H9 (cell line): ENCODE measurements at regions not wholly inside any gene's neighbourhood (a gene's known extent, or its start where the extent isn't known, plus 50 kb on each side); places are given as distances from the start of the nearest gene placed in this dataset.
"Not testable (repeated sequence)": the region's sequence is repeated elsewhere in the genome, so short reads cannot be mapped to it uniquely, and the experiment has no call there.

Experiments used
- DNase-seq: peaks from one replicate; pipeline ENCODE4 v3.0.0-alpha.2; 2017
- H2AFZ ChIP-seq: one replicate; pipeline ENCODE4 v1.6.1; 2013; ENCODE audit warnings: mild to moderate bottlenecking, low read length, control low read depth, moderate library complexity
- H2AK5ac ChIP-seq: 2 replicates; pipeline ENCODE4 v1.6.1; 2013; ENCODE audit warnings: low read length, control low read depth, mixed read lengths; ENCODE audit not compliant: insufficient read length
- H2BK120ac ChIP-seq: one replicate; pipeline ENCODE4 v1.6.1; 2013; ENCODE audit warnings: low read depth, mild to moderate bottlenecking, low read length, control low read depth, inconsistent platforms; ENCODE audit not compliant: poor library complexity, severe bottlenecking
- H2BK12ac ChIP-seq: 2 replicates; pipeline ENCODE4 v1.6.1; 2013; ENCODE audit warnings: low read length, control low read depth, mixed read lengths, low read depth; ENCODE audit not compliant: insufficient read length
- H2BK15ac ChIP-seq: 2 replicates; pipeline ENCODE4 v1.6.1; 2013; ENCODE audit warnings: low read depth, low read length, control low read depth
- H2BK20ac ChIP-seq: one replicate; pipeline ENCODE4 v1.6.1; 2013; ENCODE audit warnings: low read depth, mild to moderate bottlenecking, low read length, control low read depth, inconsistent platforms; ENCODE audit not compliant: poor library complexity, severe bottlenecking
- H2BK5ac ChIP-seq: 2 replicates; pipeline ENCODE4 v1.6.1; 2013; ENCODE audit warnings: low read length, control low read depth, mixed read lengths; ENCODE audit not compliant: insufficient read length
- H3K14ac ChIP-seq: 2 replicates; pipeline ENCODE4 v1.6.1; 2013; ENCODE audit warnings: low read length, control low read depth; ENCODE audit not compliant: insufficient read depth
- H3K18ac ChIP-seq: 2 replicates; pipeline ENCODE4 v1.6.1; 2013; ENCODE audit warnings: low read depth, mild to moderate bottlenecking, mixed read lengths, low read length, control low read depth; ENCODE audit not compliant: insufficient read length
- H3K23ac ChIP-seq: 2 replicates; pipeline ENCODE4 v1.6.1; 2013; ENCODE audit warnings: low read length, control low read depth, mixed read lengths, low read depth; ENCODE audit not compliant: insufficient read length
- H3K23me2 ChIP-seq: 2 replicates; pipeline ENCODE4 v1.6.1; 2013; ENCODE audit warnings: low read depth, mild to moderate bottlenecking, mixed read lengths, low read length, control low read depth; ENCODE audit not compliant: insufficient read length, poor library complexity, severe bottlenecking
- H3K27ac ChIP-seq: 2 replicates; pipeline ENCODE4 v1.5.1; 2013; ENCODE audit warnings: low read length, control low read depth, mixed read lengths, low read depth; ENCODE audit not compliant: insufficient read length
- H3K27me3 ChIP-seq: 2 replicates; pipeline ENCODE4 v1.6.1; 2013; ENCODE audit warnings: low read length, control low read depth, inconsistent platforms; ENCODE audit not compliant: insufficient read depth
- H3K4ac ChIP-seq: 2 replicates; pipeline ENCODE4 v1.6.1; 2013; ENCODE audit warnings: low read depth, mild to moderate bottlenecking, control low read depth, inconsistent platforms, low read length, moderate library complexity
- H3K4me1 ChIP-seq: 2 replicates; pipeline ENCODE4 v1.6.1; 2013; ENCODE audit warnings: low read length, control low read depth, inconsistent platforms; ENCODE audit not compliant: insufficient read depth
- H3K4me2 ChIP-seq: 2 replicates; pipeline ENCODE4 v1.6.1; 2013; ENCODE audit warnings: low read length, control low read depth, mixed read lengths; ENCODE audit not compliant: insufficient read length, insufficient read depth
- H3K56ac ChIP-seq: 2 replicates; pipeline ENCODE4 v1.6.1; 2013; ENCODE audit warnings: low read depth, mild to moderate bottlenecking, mixed read lengths, low read length, control low read depth; ENCODE audit not compliant: insufficient read length
- H3K79me1 ChIP-seq: 2 replicates; pipeline ENCODE4 v1.6.1; 2013; ENCODE audit warnings: low read depth, mild to moderate bottlenecking, moderate library complexity, low read length, control low read depth, inconsistent platforms; ENCODE audit not compliant: insufficient read depth, poor library complexity, severe bottlenecking
- H3K79me2 ChIP-seq: 2 replicates; pipeline ENCODE4 v1.6.1; 2013; ENCODE audit warnings: low read length, control low read depth, inconsistent platforms; ENCODE audit not compliant: insufficient read depth
- H3K9ac ChIP-seq: 2 replicates; pipeline ENCODE4 v1.6.1; 2013; ENCODE audit warnings: low read length, control low read depth, mixed read lengths; ENCODE audit not compliant: insufficient read length; ENCODE audit errors: extremely low read depth
- H3K9me3 ChIP-seq: one replicate; pipeline ENCODE4 v1.6.1; 2013; ENCODE audit warnings: low read depth, low read length, inconsistent platforms; ENCODE audit not compliant: control insufficient read depth
- H3T11ph ChIP-seq: one replicate; pipeline ENCODE4 v1.6.1; 2013; ENCODE audit warnings: mild to moderate bottlenecking, low read length, control low read depth, inconsistent platforms
- H4K20me1 ChIP-seq: one replicate; pipeline ENCODE4 v1.6.1; 2013; ENCODE audit not compliant: control insufficient read depth, insufficient read length, insufficient read depth
- H4K5ac ChIP-seq: 2 replicates; pipeline ENCODE4 v1.6.1; 2013; ENCODE audit warnings: low read depth, mild to moderate bottlenecking, mixed read lengths, low read length, control low read depth; ENCODE audit not compliant: insufficient read length
- H4K8ac ChIP-seq: replicated peaks from 2 replicates; pipeline ENCODE4 v1.6.1; 2013; ENCODE audit warnings: low read length, control low read depth, mixed read lengths, low read depth; ENCODE audit not compliant: insufficient read length
- H4K91ac ChIP-seq: 2 replicates; pipeline ENCODE4 v1.6.1; 2013; ENCODE audit warnings: low read depth, mild to moderate bottlenecking, moderate library complexity, mixed read lengths, low read length, control low read depth; ENCODE audit not compliant: insufficient read length
- H3K27ac Mint-ChIP-seq, 3 experiments: 2 replicates in 2 of 3; 3 replicates in 1 of 3; pipeline ENCODE4 v1.8.0; 2020 to 2021; ENCODE audit warnings: mixed read lengths in 3 of 3, mild to moderate bottlenecking in 1 of 3, moderate library complexity in 1 of 3
- H3K27me3 Mint-ChIP-seq: 2 replicates; pipeline ENCODE4 v1.8.0; 2021; ENCODE audit warnings: low read depth, mild to moderate bottlenecking, moderate library complexity, mixed read lengths
- H3K36me3 Mint-ChIP-seq, 3 experiments: 2 replicates in 2 of 3; 3 replicates in 1 of 3; pipeline ENCODE4 v1.8.0; 2020 to 2021; ENCODE audit warnings: low read depth in 3 of 3, mixed read lengths in 3 of 3; ENCODE audit not compliant: insufficient read depth in 1 of 3
- H3K4me1 Mint-ChIP-seq, 2 experiments: 2 replicates each; pipeline ENCODE4 v1.8.0; 2020; ENCODE audit warnings: mixed read lengths in 2 of 2
- H3K4me3 Mint-ChIP-seq, 2 experiments: 2 replicates in 1 of 2; 3 replicates in 1 of 2; pipeline ENCODE4 v1.8.0; 2020 to 2021; ENCODE audit warnings: mild to moderate bottlenecking in 2 of 2, mixed read lengths in 2 of 2, moderate library complexity in 1 of 2
- H3K9me3 Mint-ChIP-seq, 2 experiments: 2 replicates in 1 of 2; 3 replicates in 1 of 2; pipeline ENCODE4 v1.8.0; 2020; ENCODE audit warnings: mild to moderate bottlenecking in 2 of 2, mixed read lengths in 2 of 2, moderate library complexity in 1 of 2
- WGBS: extraction: QIAGEN DNeasy Blood & Tissue Kit; methylation state at CpG from one replicate; pipeline ENCODE4 v1.1.7; 2013; ENCODE audit warnings: missing lambda C conversion rate, low lambda C conversion rate, mixed read lengths; ENCODE audit not compliant: insufficient read length; ENCODE audit errors: extremely low coverage; 5-methylcytosine and 5-hydroxymethylcytosine counted together
- TF ChIP-seq, protein P1 (sequence below): fragments of 200-600 bp; sonication (generic); conservative IDR thresholded peaks from 3 replicates; pipeline ENCODE4 v1.8.0; 2021; ENCODE audit warnings: antibody characterized with exemption, mild to moderate bottlenecking

GRCh38 chr2:12020833-12021469 is 274.5 kb downstream of the LPIN1 start:
- no peak overlapping the region for H2BK120ac ChIP-seq
- peaks cover 23 to 35% of the 10 kb centered on the region in 2 experiments for H3K9me3 Mint-ChIP-seq
- peaks cover 15 to 29% (median 23%) of the 10 kb centered on the region in 3 experiments for H3K36me3 Mint-ChIP-seq

DNA sequence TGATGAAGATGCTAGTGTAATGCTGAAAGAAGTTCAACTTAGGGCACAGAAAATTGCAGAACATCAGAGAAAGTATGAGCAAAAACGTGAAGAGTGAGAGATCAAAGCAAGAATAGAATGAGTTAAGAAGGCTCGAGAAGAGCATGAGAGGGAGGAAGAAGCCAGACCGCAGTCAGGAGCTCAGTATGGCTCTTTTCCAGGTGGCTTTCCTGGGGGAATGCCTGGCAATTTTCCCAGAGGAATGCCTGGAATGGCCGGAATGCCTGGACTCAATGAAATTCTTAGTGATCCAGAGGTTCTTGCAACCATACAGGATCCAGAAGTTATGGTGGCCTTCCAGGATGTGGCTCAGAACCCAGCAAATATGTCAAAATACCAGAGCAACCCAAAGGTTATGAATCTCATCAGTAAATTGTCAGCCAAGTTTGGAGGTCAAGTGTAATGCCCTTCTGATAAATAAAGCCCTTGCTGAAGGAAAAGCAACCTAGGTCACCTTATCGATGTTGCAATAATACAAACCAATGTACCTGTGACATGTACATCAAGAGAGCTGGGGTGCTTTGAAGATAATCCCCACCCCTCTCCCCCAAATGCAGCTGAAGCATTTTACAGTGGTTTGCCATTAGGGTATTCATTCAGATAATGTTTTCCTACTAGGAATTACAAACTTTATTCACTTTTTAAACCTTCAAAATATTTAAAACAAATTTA is 277.9 kb downstream of the LPIN1 start:
- DNase-seq = peak; percentile 38
- not testable (repeated sequence) for H2BK120ac ChIP-seq
- H3K9me3 Mint-ChIP-seq = peaks cover 23 to 35% of the 10 kb centered on the region in 2 experiments

More at GRCh38 chr2:12020833-12021469, 274.5 kb downstream of the LPIN1 start:
- no peaks in the 10 kb centered on the region for H4K20me1 ChIP-seq
- no peaks in the 10 kb centered on the region for H3K79me2 ChIP-seq
- H2BK12ac ChIP-seq = no peak overlapping the region
- no peak overlapping the region for H3K4ac ChIP-seq
- H3K9ac ChIP-seq = no peak overlapping the region
- no peak overlapping the region for H3K23ac ChIP-seq
- no peak overlapping the region for H2BK5ac ChIP-seq
- no peaks in the 10 kb centered on the region for H3K4me1 ChIP-seq
- peaks cover 6% of the 10 kb centered on the region for H3K9me3 ChIP-seq
- H3K14ac ChIP-seq = no peak overlapping the region
- no CpG with 5 or more reads among the region's 3 CpGs for WGBS
- no peak overlapping the region for H4K8ac ChIP-seq
- peaks cover 6 to 10% of the 10 kb centered on the region in 2 experiments for H3K4me1 Mint-ChIP-seq
- H3K4me2 ChIP-seq = no peak overlapping the region
- H4K5ac ChIP-seq = no peak overlapping the region
- no peak overlapping the region for H2AFZ ChIP-seq
- no peak overlapping the region for H3K4me3 Mint-ChIP-seq
- no peak for DNase-seq
- TF ChIP-seq, protein P1, sequence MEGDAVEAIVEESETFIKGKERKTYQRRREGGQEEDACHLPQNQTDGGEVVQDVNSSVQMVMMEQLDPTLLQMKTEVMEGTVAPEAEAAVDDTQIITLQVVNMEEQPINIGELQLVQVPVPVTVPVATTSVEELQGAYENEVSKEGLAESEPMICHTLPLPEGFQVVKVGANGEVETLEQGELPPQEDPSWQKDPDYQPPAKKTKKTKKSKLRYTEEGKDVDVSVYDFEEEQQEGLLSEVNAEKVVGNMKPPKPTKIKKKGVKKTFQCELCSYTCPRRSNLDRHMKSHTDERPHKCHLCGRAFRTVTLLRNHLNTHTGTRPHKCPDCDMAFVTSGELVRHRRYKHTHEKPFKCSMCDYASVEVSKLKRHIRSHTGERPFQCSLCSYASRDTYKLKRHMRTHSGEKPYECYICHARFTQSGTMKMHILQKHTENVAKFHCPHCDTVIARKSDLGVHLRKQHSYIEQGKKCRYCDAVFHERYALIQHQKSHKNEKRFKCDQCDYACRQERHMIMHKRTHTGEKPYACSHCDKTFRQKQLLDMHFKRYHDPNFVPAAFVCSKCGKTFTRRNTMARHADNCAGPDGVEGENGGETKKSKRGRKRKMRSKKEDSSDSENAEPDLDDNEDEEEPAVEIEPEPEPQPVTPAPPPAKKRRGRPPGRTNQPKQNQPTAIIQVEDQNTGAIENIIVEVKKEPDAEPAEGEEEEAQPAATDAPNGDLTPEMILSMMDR = no peak
- no peak overlapping the region for H2BK20ac ChIP-seq
- no peak overlapping the region for H3T11ph ChIP-seq
- no peak overlapping the region for H3K56ac ChIP-seq
- H3K79me1 ChIP-seq = no peaks in the 10 kb centered on the region
- H3K27ac Mint-ChIP-seq = no peak overlapping the region
- H3K18ac ChIP-seq = no peak overlapping the region
- H2BK15ac ChIP-seq = no peak overlapping the region
- no peak overlapping the region for H4K91ac ChIP-seq
- H3K27ac ChIP-seq = no peak overlapping the region
- no peaks in the 10 kb centered on the region; the same call in 1 of the 2 replicates for H3K27me3 Mint-ChIP-seq
- no peaks in the 10 kb centered on the region for H3K27me3 ChIP-seq
- H3K23me2 ChIP-seq = no peaks in the 10 kb centered on the region
- no peak overlapping the region for H2AK5ac ChIP-seq

More for the DNA sequence above, 277.9 kb downstream of the LPIN1 start:
- H3T11ph ChIP-seq, H3K18ac ChIP-seq, H3K4me1 ChIP-seq, H3K27ac ChIP-seq, H2BK5ac ChIP-seq, H3K4me3 Mint-ChIP-seq, H3K79me2 ChIP-seq, H2BK20ac ChIP-seq, H4K5ac ChIP-seq, H3K27me3 ChIP-seq, H3K9ac ChIP-seq, H3K79me1 ChIP-seq, H3K23me2 ChIP-seq, H3K4me2 ChIP-seq, H4K91ac ChIP-seq, H3K56ac ChIP-seq, H3K4ac ChIP-seq, H2BK15ac ChIP-seq, H2AK5ac ChIP-seq, H3K27ac Mint-ChIP-seq, H3K14ac ChIP-seq, H4K20me1 ChIP-seq, H2AFZ ChIP-seq, H2BK12ac ChIP-seq, H4K8ac ChIP-seq, H3K23ac ChIP-seq, H3K27me3 Mint-ChIP-seq, H3K9me3 ChIP-seq: not testable (repeated sequence)
- H3K4me1 Mint-ChIP-seq = peaks cover 8 to 13% of the 10 kb centered on the region in 2 experiments
- peaks cover 15 to 29% (median 23%) of the 10 kb centered on the region in 3 experiments for H3K36me3 Mint-ChIP-seq
- no CpG with 5 or more reads among the region's 5 CpGs for WGBS
